Adrenal gland (tissue), 5 donors: ENCODE measurements at regions not wholly inside any gene's neighbourhood (a gene's known extent, or its start where the extent isn't known, plus 50 kb on each side); places are given as distances from the start of the nearest gene placed in this dataset.

ENCODE experiments used
- CTCF ChIP-seq, 6 experiments: fragments of 450-650 bp in 4 of 6; fragments of 200-600 bp in 2 of 6; sonication (generic) in 1 of 6; IDR thresholded peaks; 1 replicate in 5 of 6; 2 replicates in 1 of 6; pipeline versions ENCODE4 v1.5.1 to v1.8.0; 2016 to 2021; ENCODE audit warnings: antibody characterized with exemption in 6 of 6, mild to moderate bottlenecking in 2 of 6, moderate library complexity in 1 of 6
- POLR2A ChIP-seq, 2 donors: fragments of 450-650 bp; IDR thresholded peaks; one replicate each; pipeline ENCODE4 v1.6.1; 2017; ENCODE audit warnings: antibody characterized with exemption in 2 of 2, mild to moderate bottlenecking in 2 of 2, moderate library complexity in 1 of 2
- donor health status: DM: no; HTN: no; CAD: no.

DNA sequence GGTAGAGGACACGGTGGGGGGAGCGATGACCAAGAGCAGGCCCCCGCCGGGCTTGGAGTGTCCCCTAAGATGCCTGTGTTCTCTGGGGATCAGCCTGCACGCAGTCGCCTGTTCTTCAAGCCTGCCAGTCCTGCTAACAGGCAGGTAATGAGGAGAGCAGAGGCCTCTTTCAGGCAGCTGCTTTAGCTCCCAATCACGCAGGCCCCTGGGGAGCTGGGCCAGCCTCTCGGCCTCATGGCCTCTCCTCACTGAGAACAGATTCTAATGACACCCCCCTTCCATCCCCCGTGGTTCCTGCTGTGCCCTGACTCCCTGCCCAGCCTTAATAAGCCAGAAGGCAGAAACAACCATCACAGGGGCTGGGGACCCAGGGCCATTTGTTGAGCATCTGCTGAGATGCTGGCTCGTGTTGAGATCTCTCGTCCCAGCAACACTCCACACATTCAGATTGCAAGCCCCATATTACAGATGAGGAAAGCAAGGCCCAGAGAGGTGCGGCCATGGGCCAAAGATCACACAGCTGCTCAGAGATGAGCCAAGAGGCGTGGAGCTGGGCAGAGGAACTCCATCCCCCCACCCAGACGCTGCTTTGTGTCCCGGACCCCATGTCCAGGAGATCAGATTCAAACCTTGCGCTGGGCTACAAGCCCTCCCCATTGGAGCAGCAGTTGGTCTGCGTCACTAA, 71.6 kb upstream of the CASZ1 start:
- no peak for TF ChIP-seq CTCF (IDR thresholded peaks at IDR 0.05)
- TF ChIP-seq POLR2A (IDR thresholded peaks at IDR 0.05): no peak
